Astrocyte (in vitro differentiated cells and primary cell): ENCODE measurements at regions not wholly inside any gene's neighbourhood (a gene's known extent, or its start where the extent isn't known, plus 50 kb on each side); places are given as distances from the start of the nearest gene placed in this dataset.

Source experiments
- CTCF ChIP-seq: IDR thresholded peaks from 2 replicates; pipeline ENCODE4 v1.5.1; 2011; ENCODE audit warnings: low read depth, mild to moderate bottlenecking, inconsistent platforms, low read length, moderate library complexity; ENCODE audit not compliant: insufficient read depth
- EZH2 ChIP-seq: IDR thresholded peaks from 2 replicates; pipeline ENCODE4 v1.6.1; 2012; ENCODE audit warnings: mild to moderate bottlenecking, low read length, inconsistent platforms; ENCODE audit not compliant: insufficient read depth

GRCh38 chr5:72588640-72589039, 81.4 kb upstream of the ZNF366 start:
- TF ChIP-seq EZH2, result no peak
- TF ChIP-seq CTCF, result no peak
